ENCODE measurements at regions not wholly inside any gene's neighbourhood (a gene's known extent, or its start where the extent isn't known, plus 50 kb on each side); places are given as distances from the start of the nearest gene placed in this dataset.
A peak's percentile ranks its signal among the peaks of the same experiment; 100 is the strongest.

DNA sequence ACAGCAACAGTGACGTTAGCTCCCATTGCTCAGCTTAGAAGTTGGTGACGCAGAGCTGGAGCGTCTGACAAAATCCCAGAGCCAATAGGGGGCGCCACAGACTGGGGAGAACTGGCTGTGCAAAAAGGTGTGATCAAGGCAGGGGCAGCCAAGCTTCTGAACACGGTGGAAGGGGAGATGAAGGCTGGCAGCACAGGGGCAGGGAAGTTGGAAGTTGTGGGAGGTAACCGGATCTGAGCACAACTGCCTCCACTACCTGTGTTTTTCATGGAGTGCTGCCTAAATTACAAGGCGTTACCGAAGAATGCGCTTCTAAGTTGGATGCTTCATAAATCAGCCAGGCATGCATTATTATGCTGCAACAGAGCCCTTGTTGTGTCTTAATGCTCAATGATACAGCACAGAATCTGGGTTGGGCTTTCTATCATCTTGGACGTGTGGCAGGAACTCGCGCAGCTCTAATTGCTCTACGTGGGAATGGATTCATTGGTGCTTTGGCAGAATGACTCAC lies 370.0 kb downstream of the SLC4A3 start:
- peak; percentile 23 for DNase-seq (ENCODE audit: low read depth)
- H3K4me3 ChIP-seq (ENCODE audit: low read length), result no peak overlapping the region
- TF ChIP-seq, protein P1, sequence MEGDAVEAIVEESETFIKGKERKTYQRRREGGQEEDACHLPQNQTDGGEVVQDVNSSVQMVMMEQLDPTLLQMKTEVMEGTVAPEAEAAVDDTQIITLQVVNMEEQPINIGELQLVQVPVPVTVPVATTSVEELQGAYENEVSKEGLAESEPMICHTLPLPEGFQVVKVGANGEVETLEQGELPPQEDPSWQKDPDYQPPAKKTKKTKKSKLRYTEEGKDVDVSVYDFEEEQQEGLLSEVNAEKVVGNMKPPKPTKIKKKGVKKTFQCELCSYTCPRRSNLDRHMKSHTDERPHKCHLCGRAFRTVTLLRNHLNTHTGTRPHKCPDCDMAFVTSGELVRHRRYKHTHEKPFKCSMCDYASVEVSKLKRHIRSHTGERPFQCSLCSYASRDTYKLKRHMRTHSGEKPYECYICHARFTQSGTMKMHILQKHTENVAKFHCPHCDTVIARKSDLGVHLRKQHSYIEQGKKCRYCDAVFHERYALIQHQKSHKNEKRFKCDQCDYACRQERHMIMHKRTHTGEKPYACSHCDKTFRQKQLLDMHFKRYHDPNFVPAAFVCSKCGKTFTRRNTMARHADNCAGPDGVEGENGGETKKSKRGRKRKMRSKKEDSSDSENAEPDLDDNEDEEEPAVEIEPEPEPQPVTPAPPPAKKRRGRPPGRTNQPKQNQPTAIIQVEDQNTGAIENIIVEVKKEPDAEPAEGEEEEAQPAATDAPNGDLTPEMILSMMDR (conservative IDR thresholded peaks at IDR 0.05; ENCODE audit: low read length), result peak; percentile 48

DNA sequence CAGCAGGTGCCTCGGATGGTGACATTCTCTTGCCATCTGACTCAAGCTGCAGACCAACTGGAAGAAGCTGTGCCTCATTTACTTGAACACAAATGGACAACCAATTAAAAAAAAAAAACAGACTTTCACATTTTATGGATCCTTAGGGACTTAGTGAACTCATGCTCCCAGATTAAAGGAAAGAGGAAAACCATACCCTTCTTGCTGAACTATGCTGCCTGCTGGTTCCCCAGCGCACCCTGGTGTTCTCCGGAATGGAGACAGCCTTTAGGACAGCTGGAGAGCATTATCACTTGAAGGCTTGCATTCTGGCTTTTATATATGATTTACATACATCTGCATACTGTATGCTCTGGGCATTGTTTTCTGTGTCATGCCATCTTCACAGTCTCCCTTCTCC lies 370.7 kb downstream of the SLC4A3 start:
- TF ChIP-seq, protein P1 (conservative IDR thresholded peaks at IDR 0.05; ENCODE audit: low read length), result peak; percentile 39

DNA sequence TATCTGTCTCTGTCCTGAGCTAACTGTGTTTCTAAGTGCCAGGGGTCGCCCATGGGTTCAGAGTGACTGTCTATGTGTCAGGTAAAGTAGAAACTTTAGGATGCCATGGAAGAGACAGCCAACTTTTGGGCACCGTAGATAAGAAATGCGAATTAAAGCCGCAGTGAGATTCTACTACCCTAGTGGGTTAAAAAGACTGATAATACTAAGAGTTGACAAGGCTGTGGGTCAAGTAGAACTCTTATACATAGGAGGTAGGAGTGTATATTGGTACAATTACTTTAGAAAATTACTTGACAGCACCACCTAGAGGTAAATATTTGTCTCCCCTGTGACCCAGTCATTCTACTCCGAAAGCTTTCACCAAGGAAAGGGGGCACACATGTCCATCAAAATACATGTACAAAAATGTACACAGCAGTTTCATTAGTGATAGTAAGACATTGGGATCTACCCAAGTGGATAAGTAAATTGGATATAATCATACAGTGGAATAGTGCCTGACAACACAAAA lies 371.3 kb downstream of the SLC4A3 start:
- DNase-seq (ENCODE audit: low read depth), result no peak

More for the DNA sequence above, 370.7 kb downstream of the SLC4A3 start:
- peak; percentile 41 for DNase-seq (ENCODE audit: low read depth)
- no peak overlapping the region for H3K4me3 ChIP-seq (ENCODE audit: low read length)

DNA sequence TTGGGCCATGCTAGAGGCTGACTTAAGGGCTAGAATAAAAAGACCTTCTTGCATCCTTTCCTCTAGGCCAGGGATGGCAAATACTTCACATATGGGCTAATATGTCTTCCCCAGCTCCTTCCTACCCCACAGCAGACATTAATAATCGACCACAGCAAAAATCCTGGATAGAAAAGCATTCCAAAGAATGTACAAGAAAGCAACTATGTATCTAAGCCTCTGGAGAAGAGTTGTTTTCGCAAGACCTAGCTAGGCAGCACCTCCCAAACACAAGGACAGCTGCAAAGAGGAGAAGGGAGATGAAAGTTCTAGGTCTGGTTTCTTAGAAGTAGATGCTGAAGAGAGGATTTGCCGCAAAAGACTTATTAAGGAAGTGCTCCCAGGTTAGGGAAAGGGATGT lies 372.6 kb downstream of the SLC4A3 start:
- TF ChIP-seq, protein P1 (conservative IDR thresholded peaks at IDR 0.05; ENCODE audit: low read length), result no peak
- DNase-seq (ENCODE audit: low read depth), result peak; percentile 62
- no peak overlapping the region for H3K4me3 ChIP-seq (ENCODE audit: low read length)

More for the DNA sequence above, 371.3 kb downstream of the SLC4A3 start:
- TF ChIP-seq, protein P1 (conservative IDR thresholded peaks at IDR 0.05; ENCODE audit: low read length), result no peak
- no peak overlapping the region for H3K4me3 ChIP-seq (ENCODE audit: low read length)

DNA sequence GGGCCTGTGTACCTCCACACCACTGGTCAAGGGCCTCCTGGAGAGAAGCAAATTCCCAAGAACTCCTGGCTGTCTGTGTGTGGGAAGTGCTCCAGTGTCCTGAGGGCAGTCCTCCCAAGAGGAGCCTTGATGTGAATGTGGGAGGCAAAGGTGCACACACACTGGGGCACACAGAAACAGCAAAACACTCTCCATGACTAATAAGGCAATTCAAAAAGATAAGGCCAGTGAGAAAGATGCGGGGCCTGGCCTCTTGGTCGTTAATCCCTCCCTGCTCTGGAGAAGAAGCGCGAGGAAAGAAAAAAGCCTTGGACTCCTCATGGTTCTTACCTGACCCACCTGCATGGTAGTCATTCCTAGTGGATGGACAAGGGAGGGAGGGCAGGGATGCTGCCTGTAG lies 373.2 kb downstream of the SLC4A3 start:
- TF ChIP-seq, protein P1 (conservative IDR thresholded peaks at IDR 0.05; ENCODE audit: low read length), result no peak
- no peak overlapping the region for H3K4me3 ChIP-seq (ENCODE audit: low read length)
- no peak for DNase-seq (ENCODE audit: low read depth)

DNA sequence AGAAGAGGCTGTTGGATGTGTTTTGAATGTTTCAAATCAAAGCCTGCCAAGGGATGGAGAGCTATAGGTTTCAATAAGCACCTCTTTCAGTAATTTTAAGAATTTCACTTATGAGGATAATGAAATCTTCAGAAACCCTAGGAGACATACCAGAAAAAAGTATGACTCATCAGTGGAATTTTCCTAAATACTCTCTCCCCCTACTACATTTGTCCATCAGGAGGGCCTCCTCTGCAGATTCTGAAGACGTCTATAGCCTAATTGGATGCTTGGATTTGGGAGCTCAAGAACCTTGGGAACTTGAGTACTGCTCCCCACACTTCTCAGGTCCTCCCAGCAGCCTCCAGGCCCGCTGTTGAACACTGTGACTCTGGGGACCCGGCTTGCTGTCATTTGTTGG lies 374.3 kb downstream of the SLC4A3 start:
- TF ChIP-seq, protein P1 (conservative IDR thresholded peaks at IDR 0.05; ENCODE audit: low read length), result no peak; the same call in 1 of the 2 replicates
- H3K4me3 ChIP-seq (ENCODE audit: low read length), result no peak overlapping the region
- DNase-seq (ENCODE audit: low read depth), result peak; percentile 80

DNA sequence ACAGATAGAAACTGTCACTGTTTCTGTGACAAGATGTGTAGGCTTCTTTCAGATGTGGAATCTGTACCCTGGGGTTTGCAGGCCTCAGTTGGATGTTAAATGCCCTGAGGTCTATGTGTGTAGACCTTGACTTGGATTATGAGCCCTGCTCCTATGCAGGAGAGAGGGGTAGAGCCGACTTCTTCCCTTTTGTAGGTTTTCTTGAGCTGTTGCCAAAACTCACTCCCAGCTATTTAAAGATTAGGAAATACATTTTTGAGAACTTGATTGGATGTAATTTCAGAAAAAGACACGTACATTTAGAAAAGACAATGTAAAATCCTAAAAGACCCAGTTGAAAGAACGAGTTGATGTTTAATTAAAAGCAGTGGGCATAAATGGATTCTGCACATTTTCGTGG lies 374.8 kb downstream of the SLC4A3 start:
- no peak overlapping the region for H3K4me3 ChIP-seq (ENCODE audit: low read length)
- TF ChIP-seq, protein P1 (conservative IDR thresholded peaks at IDR 0.05; ENCODE audit: low read length), result no peak
- DNase-seq (ENCODE audit: low read depth), result no peak

All from AG10803 (cell line).